Epithelial cell of proximal tubule (primary cell): ENCODE measurements at regions not wholly inside any gene's neighbourhood (a gene's known extent, or its start where the extent isn't known, plus 50 kb on each side); places are given as distances from the start of the nearest gene placed in this dataset.

Source experiments
- DNase-seq: peaks from one replicate; pipeline ENCODE4 v3.0.0-alpha.2; 2011; ENCODE audit warnings: low read depth
- H3K4me3 ChIP-seq: 2 replicates; pipeline ENCODE4 v1.5.1; 2011; ENCODE audit warnings: low read depth, mild to moderate bottlenecking, low read length
- CTCF ChIP-seq: conservative IDR thresholded peaks from 2 replicates; pipeline ENCODE4 v1.5.1; 2012; ENCODE audit warnings: low read depth, mild to moderate bottlenecking, low read length

- DNase-seq, result no peak
- TF ChIP-seq CTCF, result no peak
- no peak overlapping the region for H3K4me3 ChIP-seq
These were observed 429.9 kb downstream of the GABRG2 start for GRCh38 chr5:162497455-162497854.

- no peak overlapping the region for H3K4me3 ChIP-seq
- DNase-seq, result no peak
- TF ChIP-seq CTCF, result no peak
These were observed 435.2 kb downstream of the GABRG2 start for GRCh38 chr5:162502780-162503179.

- DNase-seq, result no peak
- H3K4me3 ChIP-seq, result no peak overlapping the region
- no peak for TF ChIP-seq CTCF
These were observed 436.2 kb downstream of the GABRG2 start for GRCh38 chr5:162503796-162504195.

GRCh38 chr5:162512935-162513565, 445.5 kb downstream of the GABRG2 start:
- no peak overlapping the region for H3K4me3 ChIP-seq
- peak; percentile 19 for DNase-seq
- TF ChIP-seq CTCF, result no peak

DNA sequence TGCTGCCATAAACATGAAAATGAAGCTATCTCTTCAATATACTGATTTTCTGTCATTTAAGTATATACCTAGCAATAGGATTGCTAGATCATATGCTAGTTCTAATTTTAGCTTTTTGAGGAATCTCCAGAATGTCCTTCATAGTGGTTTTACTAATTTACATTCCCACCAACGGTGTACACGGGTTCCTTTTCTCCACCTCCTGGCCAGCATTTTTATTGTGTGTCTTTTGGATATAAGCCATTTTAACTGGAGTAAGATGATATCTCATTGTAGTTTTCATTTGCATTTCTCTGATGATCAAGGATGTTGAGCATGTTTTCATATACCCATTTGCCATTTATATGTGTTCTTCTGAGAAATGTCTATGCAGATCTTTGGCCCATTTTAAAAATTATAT, 446.5 kb downstream of the GABRG2 start:
- no peak for TF ChIP-seq CTCF
- DNase-seq, result no peak
- no peak overlapping the region for H3K4me3 ChIP-seq

GRCh38 chr5:162520878-162521277, 453.3 kb downstream of the GABRG2 start:
- no peak overlapping the region for H3K4me3 ChIP-seq
- no peak for DNase-seq
- no peak for TF ChIP-seq CTCF

DNA sequence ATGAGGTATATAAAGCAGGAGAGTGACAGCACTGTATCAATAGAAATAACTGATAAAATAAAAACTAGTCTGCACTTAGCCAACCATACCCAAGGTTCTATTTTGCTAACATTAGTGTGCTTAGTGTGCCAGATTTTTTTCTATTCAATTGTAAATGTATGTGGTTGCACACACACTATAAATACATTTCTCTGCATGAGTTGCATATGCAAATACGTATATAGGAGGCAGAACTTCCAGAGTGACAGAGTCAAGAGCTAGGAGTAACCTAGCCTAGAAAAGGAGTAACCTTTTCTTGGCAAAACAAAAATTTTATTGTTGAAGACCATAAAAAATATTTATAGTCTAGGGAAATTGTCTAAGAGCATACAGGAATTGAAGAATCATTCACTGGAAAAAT, 461.6 kb downstream of the GABRG2 start:
- no peak for TF ChIP-seq CTCF
- no peak overlapping the region for H3K4me3 ChIP-seq
- no peak for DNase-seq
